GM18519 (cell line): ENCODE measurements at regions not wholly inside any gene's neighbourhood (a gene's known extent, or its start where the extent isn't known, plus 50 kb on each side); places are given as distances from the start of the nearest gene placed in this dataset.

Source experiments
- ATAC-seq: cut with Tn5 transposase; IDR thresholded peaks from one replicate; pipeline ENCODE4 v1.9.1; 2021; ENCODE audit warnings: mild to moderate bottlenecking, moderate library complexity; ENCODE audit not compliant: unreplicated experiment, low FRiP score

DNA sequence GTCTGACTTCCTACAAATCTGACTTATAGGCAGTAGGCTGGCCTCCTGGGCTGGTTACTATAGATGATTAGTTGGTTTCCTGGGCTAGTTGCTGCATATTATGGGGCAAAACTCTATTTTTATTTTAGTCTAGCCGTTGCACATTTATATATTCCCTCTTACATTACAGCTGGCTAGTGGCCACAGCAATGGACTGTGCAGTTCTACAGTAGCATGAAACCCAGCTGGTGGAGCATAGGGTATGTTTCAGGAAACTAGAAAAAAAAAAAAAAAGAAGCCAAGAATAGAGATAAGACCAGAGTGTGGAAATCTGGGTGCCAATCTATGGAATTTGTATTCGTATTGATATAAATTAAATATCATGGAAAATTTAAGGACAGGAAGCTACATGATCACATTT is 304.4 kb upstream of the NBEA start:
- ATAC-seq, result no peak

DNA sequence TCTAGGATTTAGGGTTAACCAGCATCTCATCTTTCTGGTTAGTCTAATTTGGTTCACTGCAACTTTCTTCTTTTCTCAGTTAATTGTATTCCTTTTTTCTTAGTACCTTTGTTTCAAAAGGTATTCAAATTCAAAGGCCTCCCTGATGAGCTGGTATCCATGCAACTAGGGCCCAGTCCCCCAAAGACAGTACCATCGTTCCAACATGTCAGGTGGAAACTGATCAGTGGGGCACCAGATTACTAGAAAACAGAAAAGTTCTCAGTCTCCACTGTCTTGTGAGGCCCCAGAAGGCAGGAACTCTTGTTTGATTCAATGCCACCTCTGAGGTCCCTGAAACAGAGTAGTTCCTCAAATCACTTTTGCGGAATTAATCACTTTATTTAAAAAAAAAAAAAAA is 303.2 kb upstream of the NBEA start:
- ATAC-seq, result no peak

DNA sequence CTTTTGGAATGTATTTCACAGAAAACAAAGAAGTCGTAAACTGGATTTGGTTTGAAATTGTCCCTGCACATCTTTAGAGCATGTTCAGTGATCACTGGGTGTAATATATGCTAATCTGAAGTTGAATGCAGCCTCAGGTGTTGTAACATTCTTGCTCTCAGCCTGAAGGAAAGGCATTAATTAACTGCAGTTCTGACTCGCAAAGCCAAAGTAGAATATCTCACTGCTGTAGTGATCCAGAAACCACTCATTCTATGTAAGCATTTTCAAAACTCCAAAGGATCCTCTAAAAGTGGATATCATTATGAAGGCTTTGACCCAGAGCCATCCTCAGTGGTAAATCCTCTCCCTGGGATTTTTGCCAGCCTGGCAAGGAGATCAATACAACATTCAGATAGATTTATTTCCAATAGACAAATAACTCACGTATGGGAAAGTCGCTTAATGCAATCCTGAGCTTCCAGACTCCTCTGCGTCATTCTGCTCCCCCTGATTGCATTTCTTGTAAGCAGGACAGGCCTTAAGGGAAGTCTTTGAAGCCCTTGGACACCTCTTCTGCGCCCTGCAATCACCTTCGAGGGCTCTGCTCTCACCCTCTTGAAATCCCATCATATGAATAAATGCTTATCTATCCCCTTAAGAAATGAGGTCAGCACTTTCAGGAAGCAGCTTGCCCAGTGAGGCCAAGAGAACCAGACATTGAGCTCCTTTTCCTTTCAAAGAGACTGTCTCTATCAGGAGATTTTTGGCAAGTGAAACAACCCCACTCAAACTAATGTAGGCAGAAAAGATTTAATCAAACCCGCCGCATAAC is 301.7 kb upstream of the NBEA start:
- no peak for ATAC-seq

DNA sequence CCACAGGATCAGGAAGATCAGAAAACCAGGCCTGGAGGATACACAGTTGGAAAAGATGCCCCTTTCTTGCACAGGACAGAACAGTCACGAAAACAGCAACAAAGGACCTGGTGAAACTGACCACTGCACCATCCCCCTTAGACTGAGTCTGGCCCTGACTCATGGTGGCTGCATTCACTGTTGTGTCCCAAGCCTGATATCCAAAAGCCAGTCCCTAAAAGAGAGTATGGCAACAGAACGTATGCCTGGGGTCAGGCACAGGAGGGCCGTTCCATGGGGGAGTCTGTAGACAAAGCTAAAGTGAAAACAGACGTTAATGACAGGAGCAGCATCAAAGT is 301.1 kb upstream of the NBEA start:
- no peak for ATAC-seq

DNA sequence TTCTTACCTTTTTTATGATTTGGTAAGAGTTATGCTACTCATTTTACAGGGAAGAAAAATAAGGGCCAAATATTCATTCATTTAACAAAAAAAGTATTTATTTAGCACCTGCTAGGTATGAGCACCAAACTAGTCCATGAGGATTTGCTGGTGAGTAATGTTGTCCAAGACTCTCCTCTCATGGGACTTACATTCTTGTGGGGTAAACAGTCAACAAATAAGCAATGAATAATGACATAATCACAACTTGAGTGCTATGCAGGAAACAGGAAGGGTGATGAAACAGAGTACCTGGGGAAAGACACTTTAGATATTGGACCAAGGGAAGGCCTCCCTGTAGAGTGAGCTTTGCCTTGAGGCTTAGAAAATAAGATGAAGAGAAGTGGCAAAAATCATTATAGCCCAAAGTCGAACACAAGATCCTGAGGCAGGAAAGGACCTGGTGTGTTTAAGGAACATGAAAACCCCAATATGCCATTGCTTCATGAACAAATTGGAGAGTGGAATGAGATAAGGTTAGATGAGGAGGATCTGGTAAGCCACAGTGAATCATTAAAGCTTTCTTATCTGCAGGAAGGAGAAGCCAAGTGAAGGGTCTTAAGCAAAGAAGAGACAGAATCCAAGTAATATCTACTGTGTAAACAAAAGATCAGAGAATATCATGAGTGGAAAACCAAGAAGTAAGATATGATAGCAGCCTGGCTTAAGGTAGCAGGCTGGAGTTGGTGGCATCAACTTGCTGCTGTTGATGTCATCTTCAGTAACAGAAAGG is 294.5 kb upstream of the NBEA start:
- no peak for ATAC-seq

DNA sequence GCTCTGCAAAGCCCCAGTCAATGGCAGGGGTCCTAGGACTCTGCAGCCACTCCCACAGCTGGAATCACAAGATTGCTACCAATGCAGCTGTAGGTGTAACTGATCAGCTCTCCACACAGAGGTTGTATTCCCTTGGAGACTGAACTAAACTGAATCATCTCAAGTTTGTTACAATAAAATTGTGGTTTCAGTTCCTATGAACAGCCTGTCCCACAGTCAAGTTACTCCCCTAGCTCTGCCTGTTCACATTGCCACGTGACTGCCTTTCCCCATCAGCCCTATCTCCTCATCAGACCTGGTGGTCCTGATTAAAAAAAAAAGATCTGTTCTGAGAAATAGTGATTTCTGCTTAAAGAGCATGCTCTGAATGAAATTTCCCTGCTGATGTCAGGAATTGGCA is 287.9 kb upstream of the NBEA start:
- no peak for ATAC-seq

DNA sequence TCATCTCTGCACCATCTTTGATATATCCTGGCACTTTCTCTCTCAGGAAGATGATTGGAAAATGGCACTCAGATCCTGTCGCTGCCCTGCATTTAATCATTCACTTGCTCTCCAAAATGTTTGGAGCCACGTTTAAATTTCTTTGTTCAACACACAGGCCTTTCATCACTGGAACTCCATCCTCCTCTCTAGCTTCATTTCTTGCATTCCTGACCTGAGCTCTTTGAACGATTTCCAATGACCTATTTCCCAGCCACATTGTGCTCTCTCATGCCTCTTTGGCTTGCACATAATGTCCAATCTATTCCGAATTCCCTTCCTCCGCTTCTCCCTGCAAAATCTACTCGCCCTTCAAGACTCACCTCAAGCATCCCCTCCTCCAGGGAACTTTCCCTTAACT is 287.4 kb upstream of the NBEA start:
- ATAC-seq, result no peak

DNA sequence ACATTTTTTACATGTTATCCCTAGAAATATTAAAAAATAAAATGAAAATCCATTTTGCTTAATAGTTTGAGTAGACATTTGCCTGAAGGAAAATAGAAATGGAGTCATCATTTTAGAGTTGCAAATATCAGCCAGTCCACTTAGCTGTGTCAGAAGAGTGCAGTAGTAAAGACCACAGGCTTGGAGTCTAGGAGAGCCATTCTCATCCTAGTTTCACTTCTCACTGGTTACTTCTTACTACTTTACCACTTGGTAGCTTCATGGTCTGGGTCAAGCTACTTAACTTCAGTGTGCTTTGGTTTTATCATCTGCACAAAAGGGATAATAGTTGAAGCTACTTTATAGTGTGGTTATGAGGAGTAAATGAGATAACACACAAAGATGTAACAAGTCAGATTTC is 286.5 kb upstream of the NBEA start:
- no peak for ATAC-seq

DNA sequence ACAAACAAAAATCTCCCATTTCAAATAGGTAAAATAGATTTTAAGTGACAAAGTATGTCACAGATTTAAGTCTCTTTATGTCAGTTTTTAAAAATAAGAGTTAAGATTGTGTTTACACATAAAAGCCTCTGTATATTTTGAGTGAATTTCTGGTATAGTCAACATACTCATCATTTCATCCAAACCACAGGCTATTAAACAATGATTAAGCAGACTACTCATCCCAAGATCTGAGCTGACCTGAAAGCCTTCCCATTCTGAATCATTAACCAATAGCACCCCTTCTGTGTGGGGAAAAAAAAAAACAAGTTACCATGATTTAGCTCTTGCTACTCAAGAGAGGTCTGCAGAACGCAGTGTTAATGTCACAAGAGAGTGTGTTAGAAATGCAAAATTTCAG is 284.4 kb upstream of the NBEA start:
- ATAC-seq, result no peak

DNA sequence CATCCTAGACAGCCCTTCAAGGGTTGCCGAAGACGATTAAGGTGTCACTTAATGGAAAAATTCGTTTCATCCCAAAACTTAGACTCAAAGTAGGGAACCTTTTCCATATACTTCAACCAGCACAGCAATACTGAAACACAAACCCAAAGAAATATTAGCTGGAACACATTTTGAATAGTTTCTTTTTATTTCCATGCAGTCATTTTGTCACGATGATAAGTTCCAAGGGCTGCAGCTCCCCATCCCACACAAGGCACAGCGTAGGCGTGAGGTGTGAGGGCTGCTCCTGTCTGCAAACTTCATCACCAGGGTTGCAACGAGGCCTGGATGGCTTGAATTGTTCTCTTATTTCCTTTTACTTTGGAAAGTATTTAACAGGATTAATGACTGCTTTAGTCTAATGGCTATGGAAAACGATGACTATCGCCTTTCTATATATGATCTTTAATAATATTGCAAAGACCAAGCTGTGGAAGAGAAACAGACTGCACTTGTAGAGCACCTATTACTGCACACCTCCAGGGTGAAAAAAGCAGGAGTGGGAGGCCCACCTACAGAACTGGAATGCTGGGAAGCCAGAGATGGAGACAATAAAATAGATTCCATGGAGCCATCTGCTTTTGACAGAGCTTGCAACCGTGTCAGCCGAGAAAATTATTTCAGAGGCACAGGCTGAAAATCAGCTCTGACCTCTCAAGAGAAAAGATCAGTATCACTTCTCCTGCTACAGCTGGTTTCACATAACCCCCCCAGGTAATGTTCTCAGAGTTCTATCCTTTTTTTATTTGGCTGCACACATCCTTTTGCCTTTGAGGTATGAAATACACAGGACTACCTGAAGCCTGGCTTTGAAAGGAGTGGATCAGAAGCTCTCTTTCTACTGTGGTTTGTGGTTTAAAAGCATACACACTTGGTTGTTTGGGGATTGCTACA is 274.5 kb upstream of the NBEA start:
- ATAC-seq, result no peak

DNA sequence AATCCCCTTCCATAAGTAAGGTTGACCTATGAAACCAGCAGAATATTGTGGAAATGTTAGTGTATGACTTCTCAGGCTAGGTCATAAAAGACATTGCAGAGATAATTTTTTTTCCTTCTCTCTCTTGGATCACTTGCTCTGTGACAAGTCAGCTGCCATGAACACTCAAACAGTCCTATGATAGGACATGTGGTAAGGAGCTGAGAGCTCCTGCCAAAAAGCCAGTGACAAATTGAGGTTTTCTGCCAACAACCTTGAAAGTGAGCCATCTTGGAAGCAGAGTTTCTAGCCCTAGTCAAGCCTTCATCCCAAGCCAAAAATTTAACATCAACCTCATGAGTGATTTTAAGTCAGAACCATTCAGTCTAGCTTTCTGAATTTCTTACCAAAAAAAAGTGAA is 270.9 kb upstream of the NBEA start:
- no peak for ATAC-seq

DNA sequence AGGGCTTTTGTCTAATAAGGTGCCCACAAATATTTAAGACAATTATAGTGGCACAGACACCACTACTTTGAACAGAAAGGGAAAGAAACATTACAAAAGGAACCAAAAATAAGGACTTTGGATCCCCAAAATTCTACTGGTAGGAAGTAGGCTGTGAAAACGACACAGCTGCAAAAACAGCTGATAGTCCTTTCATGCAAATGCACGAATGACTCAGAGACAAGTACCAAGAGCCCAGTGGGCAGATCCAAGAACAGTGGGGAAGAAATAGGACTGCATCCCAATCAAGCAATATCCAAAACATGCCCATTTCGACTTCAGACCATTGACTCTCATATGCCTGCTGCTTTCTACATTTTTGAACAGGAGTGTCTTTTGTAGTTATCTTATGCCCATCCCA is 269.4 kb upstream of the NBEA start:
- no peak for ATAC-seq

DNA sequence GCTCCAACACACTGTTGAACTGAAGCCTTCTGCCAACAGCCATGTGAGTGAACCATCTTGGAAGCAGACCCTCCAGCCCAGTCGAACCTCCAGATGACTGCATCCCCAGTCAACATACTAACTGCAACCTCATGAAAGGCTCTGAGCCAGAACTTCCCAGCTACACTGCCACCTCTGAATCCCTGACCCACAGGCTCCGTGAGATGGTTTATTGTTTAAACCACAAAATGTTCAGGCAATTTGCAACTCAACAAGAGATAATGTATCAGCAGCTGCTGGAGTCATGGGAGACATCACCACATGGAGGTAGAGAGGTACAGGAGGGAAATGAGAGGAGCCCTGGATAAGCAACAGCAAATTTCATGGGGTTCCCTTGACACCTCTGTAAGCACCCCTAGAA is 266.4 kb upstream of the NBEA start:
- ATAC-seq, result no peak

DNA sequence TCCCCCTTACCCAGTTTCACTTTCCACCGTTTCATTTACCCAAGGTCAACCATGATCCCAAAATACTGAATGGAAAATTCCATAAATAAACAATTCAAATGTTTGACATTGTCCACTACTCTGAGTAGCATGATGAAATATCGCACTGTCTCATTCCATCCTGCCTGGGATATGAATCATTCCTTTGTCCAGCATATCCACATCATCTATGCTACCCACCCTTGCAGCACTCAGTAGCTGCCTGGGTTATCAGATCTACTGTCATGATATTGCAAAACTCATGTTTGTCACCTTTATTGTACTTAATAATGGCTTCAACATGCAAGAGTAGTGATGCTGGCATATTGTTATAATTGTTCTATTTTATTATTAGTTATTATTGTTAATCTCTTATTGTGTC is 263.9 kb upstream of the NBEA start:
- ATAC-seq, result no peak

DNA sequence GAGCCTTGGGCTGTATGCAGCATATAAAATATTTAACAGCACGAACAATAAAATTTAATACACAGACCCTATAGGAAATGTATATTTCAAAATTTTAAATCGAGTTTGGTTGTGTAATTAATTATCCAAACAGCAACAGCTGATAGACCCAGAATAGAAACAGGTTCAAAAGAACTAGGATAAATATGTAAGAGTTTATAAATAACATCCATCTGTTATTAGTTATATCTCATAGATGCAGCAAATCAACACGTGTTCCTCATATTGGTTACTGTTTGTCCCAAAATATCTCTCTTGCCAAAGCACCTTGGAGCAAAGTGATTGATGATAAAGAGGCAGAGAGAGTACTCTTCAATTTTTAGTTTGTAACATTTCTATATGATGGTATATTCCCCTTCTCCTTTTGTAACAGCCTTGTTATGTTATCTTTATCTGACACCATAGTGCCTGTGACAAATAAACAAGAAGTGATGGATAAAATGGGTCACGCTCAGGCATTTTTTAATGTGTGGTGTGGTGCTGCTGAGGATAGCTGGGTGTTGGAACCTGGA is 260.6 kb upstream of the NBEA start:
- ATAC-seq, result no peak

DNA sequence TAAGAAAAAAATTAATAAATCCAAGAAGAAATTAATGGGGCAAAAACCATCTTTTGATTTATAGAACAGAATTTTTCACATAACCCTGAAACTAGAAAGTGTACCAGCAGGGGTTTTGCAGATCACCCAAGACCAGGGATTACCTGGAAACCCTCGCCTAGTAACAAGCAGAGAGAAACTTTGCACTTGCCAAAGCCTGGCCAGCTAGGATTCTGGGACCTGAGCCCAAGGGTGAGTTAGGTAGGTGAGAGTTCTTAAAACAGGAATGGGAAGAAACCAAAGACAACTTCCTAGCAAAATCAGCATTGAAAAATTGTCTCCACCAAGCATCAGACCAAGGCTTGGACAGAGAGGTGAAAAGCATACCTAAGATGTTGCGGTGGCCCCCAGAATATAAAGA is 247.0 kb upstream of the NBEA start:
- ATAC-seq, result no peak

DNA sequence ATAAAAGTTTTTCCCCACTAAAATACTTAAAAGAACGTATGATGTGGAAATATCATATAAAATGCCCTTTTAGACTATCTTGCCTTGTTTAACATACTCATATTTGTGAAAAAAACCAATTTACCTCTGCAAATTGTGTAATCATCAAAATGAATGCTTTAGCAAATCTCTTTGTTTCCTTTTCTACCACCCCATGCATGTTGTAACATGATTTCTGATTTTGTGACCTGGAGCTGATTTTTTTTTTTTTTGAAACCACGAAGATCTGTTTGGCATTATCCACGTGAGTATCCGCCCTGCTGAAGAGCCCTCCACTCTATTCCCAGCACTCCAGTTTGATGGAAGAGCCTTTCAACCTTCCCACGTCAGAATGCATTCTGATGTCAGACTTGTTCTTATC is 245.8 kb upstream of the NBEA start:
- ATAC-seq, result no peak

DNA sequence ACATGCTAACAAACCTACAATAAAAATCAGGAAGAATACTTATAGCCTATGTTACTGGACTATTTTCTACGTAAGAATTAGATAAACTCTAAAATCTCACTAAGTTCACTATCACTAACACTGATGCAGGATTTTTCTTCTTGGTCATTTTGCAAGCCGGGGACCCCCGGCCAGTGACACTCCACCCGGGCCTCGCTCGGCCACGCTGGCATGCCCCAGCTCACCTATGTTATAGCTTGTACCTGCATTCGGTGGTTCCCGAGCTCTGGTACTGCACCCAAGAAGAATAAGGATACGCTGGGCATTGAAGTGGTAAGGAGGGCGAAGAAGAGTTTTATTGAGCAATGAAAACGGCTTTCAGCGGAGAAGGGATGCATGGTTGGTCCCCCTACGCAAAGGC is 245.3 kb upstream of the NBEA start:
- ATAC-seq, result no peak

DNA sequence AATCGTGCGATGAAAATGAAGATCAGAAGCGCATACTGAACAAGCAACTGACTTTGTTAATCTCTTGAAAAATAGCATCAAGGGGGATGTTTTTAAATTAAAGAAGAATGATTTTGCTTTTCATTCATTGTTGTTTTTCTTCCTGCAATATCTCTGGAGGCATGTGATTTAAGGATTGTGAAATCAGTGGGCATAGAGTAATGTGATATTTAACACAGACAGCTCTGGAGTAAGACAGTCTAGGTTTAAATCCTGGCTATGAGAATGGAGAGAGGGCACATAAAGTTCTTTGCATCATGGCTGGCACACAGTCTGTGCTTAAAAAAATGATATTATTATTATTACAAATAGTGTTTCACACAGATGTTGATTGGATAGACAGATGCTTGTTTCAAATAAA is 243.1 kb upstream of the NBEA start:
- no peak for ATAC-seq

DNA sequence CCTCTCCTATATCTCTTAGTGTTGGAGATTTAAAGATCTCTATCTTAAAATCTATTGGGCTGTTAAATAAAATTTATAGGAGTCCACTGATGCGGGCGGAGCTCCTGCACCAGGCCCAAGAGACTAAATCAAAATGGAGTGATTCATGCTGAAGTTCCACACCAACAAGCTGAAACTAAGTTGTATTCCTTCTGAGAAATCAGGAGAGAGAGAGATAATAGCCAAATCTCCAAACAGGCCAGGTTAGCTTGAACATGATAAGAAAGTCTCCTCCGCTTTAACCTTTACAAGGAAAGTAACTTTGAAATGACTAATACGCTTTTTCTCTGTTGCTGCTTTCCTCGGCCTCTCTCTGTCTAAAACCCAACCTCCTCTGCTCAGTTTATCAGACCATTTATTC is 241.9 kb upstream of the NBEA start:
- no peak for ATAC-seq

DNA sequence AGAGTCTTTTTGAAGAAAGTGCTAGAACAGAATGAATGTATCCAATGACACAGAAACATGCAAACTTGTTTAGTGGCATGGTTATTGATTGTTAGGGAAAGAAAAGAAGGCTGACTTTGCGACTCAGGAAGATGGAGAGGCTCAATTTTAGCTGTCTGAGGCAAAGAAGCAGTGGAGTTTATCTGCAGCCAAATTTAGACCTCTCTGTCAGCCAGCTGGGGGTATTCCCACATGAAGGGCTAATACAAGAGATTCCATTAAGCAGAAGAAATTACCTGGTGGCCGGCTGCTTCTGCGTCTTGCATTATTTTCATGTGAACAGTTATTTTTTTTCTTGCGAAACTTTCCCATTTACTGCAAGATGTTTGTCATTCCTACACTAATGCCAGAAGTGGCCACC is 240.2 kb upstream of the NBEA start:
- ATAC-seq, result no peak
